PC-9 (cell line): ENCODE measurements at regions not wholly inside any gene's neighbourhood (a gene's known extent, or its start where the extent isn't known, plus 50 kb on each side); places are given as distances from the start of the nearest gene placed in this dataset.

Experiments
- CTCF ChIP-seq: fragments of 200-600 bp; sonication (generic); conservative IDR thresholded peaks from 2 replicates; pipeline ENCODE4 v1.6.1; 2017; ENCODE audit warnings: mixed run types, antibody characterized with exemption, mild to moderate bottlenecking, moderate library complexity
- EZH2 ChIP-seq: fragments of 200-600 bp; sonication (generic); IDR thresholded peaks from 2 replicates; pipeline ENCODE4 v1.8.0; 2017; ENCODE audit warnings: antibody characterized with exemption, low read depth

DNA sequence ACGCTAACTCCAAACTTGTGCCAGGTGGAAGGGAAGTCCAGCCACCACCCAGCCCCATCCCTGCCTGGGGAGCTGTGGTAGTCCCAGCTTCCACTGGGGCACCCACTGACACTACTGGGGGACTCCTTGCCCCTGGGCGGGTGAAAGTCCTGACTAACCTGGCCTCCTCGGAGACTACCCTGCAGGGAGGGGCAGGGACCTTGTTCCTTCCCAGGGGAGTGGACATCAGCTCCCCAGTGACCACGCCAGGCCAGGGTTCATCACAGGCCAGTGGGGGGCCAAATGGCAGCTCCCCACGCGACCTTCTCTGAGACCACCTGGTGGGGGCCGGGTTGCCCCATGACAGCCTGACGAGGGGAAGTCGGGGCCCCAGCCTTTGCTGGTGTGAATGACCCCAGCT lies 420.0 kb upstream of the SALL3 start:
- TF ChIP-seq CTCF (no peak), EZH2 (no peak)
